K562 (cell line): ENCODE measurements at regions not wholly inside any gene's neighbourhood (a gene's known extent, or its start where the extent isn't known, plus 50 kb on each side); places are given as distances from the start of the nearest gene placed in this dataset.

Source experiments
- ATF7 ChIP-seq: fragments of 450-650 bp; IDR thresholded peaks from 2 replicates; pipeline ENCODE4 v1.7.1; 2014; ENCODE audit warnings: mild to moderate bottlenecking, moderate library complexity
- HES1 ChIP-seq: fragments of 450-650 bp; IDR thresholded peaks from 2 replicates; pipeline ENCODE4 v1.6.1; 2016; ENCODE audit warnings: low read depth, mild to moderate bottlenecking, moderate library complexity
- JUND ChIP-seq, 2 experiments: IDR thresholded peaks; 2 replicates in 1 of 2; 3 replicates in 1 of 2; pipeline ENCODE4 v1.6.1; 2011; ENCODE audit warnings: borderline replicate concordance in 2 of 2, low read depth in 2 of 2, low read length in 2 of 2, improper control_type of control experiment in 1 of 2, missing biosample characterization in 1 of 2, missing genetic modification characterization in 1 of 2, missing genetic modification reagents in 1 of 2
- MBD2 ChIP-seq: sonication (generic); IDR thresholded peaks from 2 replicates; pipeline ENCODE4 v1.6.1; 2016; ENCODE audit warnings: low read depth, borderline replicate concordance
- NR1H2 ChIP-seq: sonication (generic); formaldehyde crosslinking; IDR thresholded peaks from 2 replicates; pipeline ENCODE4 v1.4.0; 2020; ENCODE audit warnings: mild to moderate bottlenecking, missing genetic modification reagents
- PBX2 ChIP-seq, 2 experiments: IDR thresholded peaks in 1 of 2; conservative IDR thresholded peaks in 1 of 2; 2 replicates each; pipeline ENCODE4 v1.6.1; 2016; ENCODE audit warnings: low read depth in 2 of 2, mild to moderate bottlenecking in 1 of 2, missing compliant biosample characterization in 1 of 2, missing genetic modification characterization in 1 of 2, moderate library complexity in 1 of 2
- SIX5 ChIP-seq, 2 experiments: IDR thresholded peaks; 2 replicates each; pipeline ENCODE4 v1.6.1; 2011; ENCODE audit warnings: low read length in 2 of 2, borderline replicate concordance in 1 of 2, low read depth in 1 of 2, mild to moderate bottlenecking in 1 of 2, moderate library complexity in 1 of 2; ENCODE audit not compliant: insufficient read depth in 1 of 2
- ZNF408 ChIP-seq: fragments of 250-450 bp; sonication (Bioruptor Pico); IDR thresholded peaks from 2 replicates; pipeline ENCODE4 v1.4.0; 2020; ENCODE audit warnings: low read depth, mild to moderate bottlenecking, moderate library complexity
- ZNF764 ChIP-seq: fragments of 250-450 bp; sonication (Bioruptor Pico); IDR thresholded peaks from 2 replicates; pipeline ENCODE4 v1.4.0; 2020; ENCODE audit warnings: low read depth, mild to moderate bottlenecking, moderate library complexity

GRCh38 chr10:10777279-10777678, 240.4 kb upstream of the CELF2 start (continued):
- no peak for TF ChIP-seq SIX5 (IDR thresholded peaks at IDR 0.05; ENCODE audit: borderline replicate concordance in 1 of 2, insufficient read depth in 1 of 2, low read depth in 1 of 2, low read length in 2 of 2)
- TF ChIP-seq JUND (IDR thresholded peaks at IDR 0.05; ENCODE audit: borderline replicate concordance, low read depth, low read length): peak; percentile 47; the same call in 1 of the 2 replicates
- TF ChIP-seq JUND (tag; IDR thresholded peaks at IDR 0.05; ENCODE audit: borderline replicate concordance, low read depth, low read length): no peak
- no peak for TF ChIP-seq NR1H2 (CRISPR knock-in tag)
- TF ChIP-seq ATF7: peak; percentile 48; the same call in 1 of the 2 replicates
- TF ChIP-seq ZNF408 (CRISPR knock-in tag): no peak
- TF ChIP-seq MBD2: no peak
- TF ChIP-seq PBX2 (CRISPR knock-in tag; IDR thresholded peaks at IDR 0.05; ENCODE audit: low read depth): no peak
- TF ChIP-seq PBX2 (tag; conservative IDR thresholded peaks at IDR 0.05; ENCODE audit: low read depth): no peak
- TF ChIP-seq HES1: no peak
- no peak for TF ChIP-seq ZNF764 (CRISPR knock-in tag)
